ENCODE measurements at regions not wholly inside any gene's neighbourhood (a gene's known extent, or its start where the extent isn't known, plus 50 kb on each side); places are given as distances from the start of the nearest gene placed in this dataset.
"Not testable (repeated sequence)": the region's sequence is repeated elsewhere in the genome, so short reads cannot be mapped to it uniquely, and the experiment has no call there.

GRCh38 chr6:122872311-122872710, 83.3 kb downstream of the SMPDL3A start:
- no peaks in the 10 kb centered on the region for H3K36me3 ChIP-seq
- no peak overlapping the region for H3K27ac ChIP-seq (replicated peaks in 1 of 4)
- H3K4me3 ChIP-seq: no peak overlapping the region
- no peaks in the 10 kb centered on the region for H3K27me3 ChIP-seq
- H3K9me3 ChIP-seq: no peaks in the 10 kb centered on the region
- TF ChIP-seq POLR2A (IDR thresholded peaks at IDR 0.05; ENCODE audit: low read depth) (no peak), POLR2AphosphoS5 (IDR thresholded peaks at IDR 0.05) (no peak), EP300 (IDR thresholded peaks at IDR 0.05) (no peak)
- intact Hi-C loops (cut with DNase I): no loop called here
- 83% methylated on average over 4 of the region's 4 CpGs for WGBS
- H3K4me1 ChIP-seq: no peaks in the 10 kb centered on the region
- DNase-seq (ENCODE audit: extremely low spot score): no peak

- no peak overlapping the region for H3K27ac ChIP-seq (replicated peaks in 1 of 4)
- H3K27me3 ChIP-seq: no peaks in the 10 kb centered on the region
- no peak overlapping the region for H3K4me3 ChIP-seq
- H3K4me1 ChIP-seq: no peaks in the 10 kb centered on the region
- WGBS: 86% methylated on average over 3 of the region's 3 CpGs
- no peak for DNase-seq (ENCODE audit: extremely low spot score)
- intact Hi-C loops (cut with DNase I): no loop called here
- H3K36me3 ChIP-seq: no peaks in the 10 kb centered on the region
- TF ChIP-seq CTCF (IDR thresholded peaks at IDR 0.05) (no peak), POLR2AphosphoS5 (IDR thresholded peaks at IDR 0.05) (no peak), POLR2A (IDR thresholded peaks at IDR 0.05; ENCODE audit: low read depth) (no peak), EP300 (IDR thresholded peaks at IDR 0.05) (no peak)
- H3K9me3 ChIP-seq: no peaks in the 10 kb centered on the region
These were observed 88.2 kb downstream of the SMPDL3A start for GRCh38 chr6:122877302-122877701.

GRCh38 chr6:122878796-122879195, 89.7 kb downstream of the SMPDL3A start:
- Histone ChIP-seq H3K27ac (replicated peaks in 1 of 4) (no peak overlapping the region), H3K9me3 (no peaks in the 10 kb centered on the region), H3K36me3 (no peaks in the 10 kb centered on the region), H3K4me3 (no peak overlapping the region), H3K4me1 (no peaks in the 10 kb centered on the region), H3K27me3 (no peaks in the 10 kb centered on the region)
- WGBS: 55% methylated on average over 1 of the region's 1 CpG
- TF ChIP-seq POLR2A (IDR thresholded peaks at IDR 0.05; ENCODE audit: low read depth) (no peak), EP300 (IDR thresholded peaks at IDR 0.05) (no peak), POLR2AphosphoS5 (IDR thresholded peaks at IDR 0.05) (no peak), CTCF (IDR thresholded peaks at IDR 0.05) (no peak)
- no peak for DNase-seq (ENCODE audit: extremely low spot score)
- intact Hi-C loops (cut with DNase I): no loop called here

GRCh38 chr6:122886481-122886880, 97.4 kb downstream of the SMPDL3A start:
- Histone ChIP-seq H3K36me3 (no peaks in the 10 kb centered on the region), H3K9me3 (no peaks in the 10 kb centered on the region), H3K4me3 (no peak overlapping the region), H3K27me3 (no peaks in the 10 kb centered on the region), H3K4me1 (no peaks in the 10 kb centered on the region), H3K27ac (replicated peaks in 1 of 4) (no peak overlapping the region)
- 64% methylated on average over 4 of the region's 4 CpGs for whole genome bisulfite sequencing
- TF ChIP-seq POLR2A (IDR thresholded peaks at IDR 0.05; ENCODE audit: low read depth) (no peak), CTCF (IDR thresholded peaks at IDR 0.05) (no peak), POLR2AphosphoS5 (IDR thresholded peaks at IDR 0.05) (no peak), EP300 (IDR thresholded peaks at IDR 0.05) (no peak)
- intact Hi-C loops (cut with DNase I): no loop called here
- no peak for DNase-seq (ENCODE audit: extremely low spot score)

- no peak for DNase-seq (ENCODE audit: extremely low spot score)
- no peaks in the 10 kb centered on the region for H3K4me1 ChIP-seq
- H3K36me3 ChIP-seq: no peaks in the 10 kb centered on the region
- intact Hi-C loops (cut with DNase I): no loop called here
- H3K27me3 ChIP-seq: no peaks in the 10 kb centered on the region
- H3K9me3 ChIP-seq: no peaks in the 10 kb centered on the region
- no peak for TF ChIP-seq CTCF (IDR thresholded peaks at IDR 0.05)
- TF ChIP-seq POLR2A (IDR thresholded peaks at IDR 0.05; ENCODE audit: low read depth): no peak
- TF ChIP-seq EP300 (IDR thresholded peaks at IDR 0.05): no peak
- no peak for TF ChIP-seq POLR2AphosphoS5 (IDR thresholded peaks at IDR 0.05)
- H3K4me3 ChIP-seq: no peak overlapping the region
- H3K27ac ChIP-seq (replicated peaks in 1 of 4): no peak overlapping the region
These were observed 98.9 kb downstream of the SMPDL3A start for GRCh38 chr6:122887941-122888340.

GRCh38 chr6:122888680-122889079, 99.6 kb downstream of the SMPDL3A start:
- DNase-seq (ENCODE audit: extremely low spot score); intact Hi-C loops (cut with DNase I); H3K9me3 ChIP-seq; H3K4me3 ChIP-seq; H3K27me3 ChIP-seq; H3K4me1 ChIP-seq; H3K36me3 ChIP-seq; H3K27ac ChIP-seq (replicated peaks in 1 of 4): not testable (repeated sequence)
- WGBS: 100% methylated on average over 1 of the region's 1 CpG

Measured in esophagus muscularis mucosa (tissue), 4 donors.